ENCODE measurements at regions not wholly inside any gene's neighbourhood (a gene's known extent, or its start where the extent isn't known, plus 50 kb on each side); places are given as distances from the start of the nearest gene placed in this dataset.
"Not testable (repeated sequence)": the region's sequence is repeated elsewhere in the genome, so short reads cannot be mapped to it uniquely, and the experiment has no call there.

GRCh38 chr12:83886479-83886878, 1026.1 kb downstream of the SLC6A15 start:
- no peaks in the 10 kb centered on the region for H3K27me3 Mint-ChIP-seq (ENCODE audit: low read depth in 3 of 3)
- Histone ChIP-seq H3K27ac (ENCODE audit: low read depth in 1 of 2, low read length in 2 of 2) (no peak overlapping the region), H3K9ac (ENCODE audit: insufficient read depth, low read length, poor library complexity, severe bottlenecking) (no peak overlapping the region), H3K9me3 (replicated peaks in 1 of 2; ENCODE audit: control insufficient read depth in 1 of 2, insufficient read depth in 1 of 2, low read length in 2 of 2) (no peaks in the 10 kb centered on the region), H3K4me2 (replicated peaks; ENCODE audit: extremely low read depth, low read length, poor library complexity, severe bottlenecking) (no peak overlapping the region), H3K4me1 (ENCODE audit: control insufficient read depth in 1 of 2, insufficient read depth in 2 of 2, low read length in 2 of 2) (no peaks in the 10 kb centered on the region), H4K20me1 (ENCODE audit: insufficient read depth, low read length) (no peaks in the 10 kb centered on the region), H3K27me3 (ENCODE audit: control insufficient read depth in 2 of 2, insufficient read depth in 2 of 2, low read length in 2 of 2) (no peaks in the 10 kb centered on the region), H2AFZ (ENCODE audit: insufficient read depth, low read depth, low read length, poor library complexity, severe bottlenecking) (no peak overlapping the region), H3K36me3 (replicated peaks in 1 of 2; ENCODE audit: control insufficient read depth in 1 of 2, insufficient read depth in 2 of 2, low read length in 2 of 2) (no peaks in the 10 kb centered on the region), H3K4me3 (replicated peaks in 1 of 3; ENCODE audit: low read depth in 2 of 3, low read length in 3 of 3) (no peak overlapping the region), H3K79me2 (ENCODE audit: insufficient read depth, low read length) (no peaks in the 10 kb centered on the region)
- H3K36me3 Mint-ChIP-seq, result no peaks in the 10 kb centered on the region
- H3K9me3 Mint-ChIP-seq, result peaks cover 0 to 6% (median 2%) of the 10 kb centered on the region in 7 donors
- WGBS (ENCODE audit: insufficient coverage), result 100% methylated on average over 1 of the region's 3 CpGs
- H3K4me3 Mint-ChIP-seq, result no peak overlapping the region
- TF ChIP-seq CTCF (IDR thresholded peaks at IDR 0.05), result no peak
- intact Hi-C loops (cut with micrococcal nuclease), result no loop called here
- no peak overlapping the region for H3K27ac Mint-ChIP-seq
- no peaks in the 10 kb centered on the region for H3K4me1 Mint-ChIP-seq
- DNase-seq, result no peak

- WGBS (ENCODE audit: insufficient coverage), result 93% methylated on average over 10 of the region's 20 CpGs
- H4K20me1 ChIP-seq (ENCODE audit: insufficient read depth, low read length); H3K27ac ChIP-seq (ENCODE audit: low read depth in 1 of 2, low read length in 2 of 2); H3K9me3 ChIP-seq (replicated peaks in 1 of 2; ENCODE audit: control insufficient read depth in 1 of 2, insufficient read depth in 1 of 2, low read length in 2 of 2); H3K79me2 ChIP-seq (ENCODE audit: insufficient read depth, low read length); H3K4me1 Mint-ChIP-seq; H3K9ac ChIP-seq (ENCODE audit: insufficient read depth, low read length, poor library complexity, severe bottlenecking); H3K9me3 Mint-ChIP-seq; H3K4me1 ChIP-seq (ENCODE audit: control insufficient read depth in 1 of 2, insufficient read depth in 2 of 2, low read length in 2 of 2); H2AFZ ChIP-seq (ENCODE audit: insufficient read depth, low read depth, low read length, poor library complexity, severe bottlenecking); H3K27ac Mint-ChIP-seq; H3K4me3 ChIP-seq (replicated peaks in 1 of 3; ENCODE audit: low read depth in 2 of 3, low read length in 3 of 3); H3K36me3 ChIP-seq (replicated peaks in 1 of 2; ENCODE audit: control insufficient read depth in 1 of 2, insufficient read depth in 2 of 2, low read length in 2 of 2); DNase-seq; H3K27me3 Mint-ChIP-seq (ENCODE audit: low read depth in 3 of 3); H3K36me3 Mint-ChIP-seq; H3K27me3 ChIP-seq (ENCODE audit: control insufficient read depth in 2 of 2, insufficient read depth in 2 of 2, low read length in 2 of 2); intact Hi-C loops (cut with micrococcal nuclease); H3K4me3 Mint-ChIP-seq; H3K4me2 ChIP-seq (replicated peaks; ENCODE audit: extremely low read depth, low read length, poor library complexity, severe bottlenecking): not testable (repeated sequence)
These were observed 1041.5 kb downstream of the SLC6A15 start for GRCh38 chr12:83870921-83871599.

Measured in CD14-positive monocyte (primary cell).